ENCODE measurements at regions not wholly inside any gene's neighbourhood (a gene's known extent, or its start where the extent isn't known, plus 50 kb on each side); places are given as distances from the start of the nearest gene placed in this dataset.

DNA sequence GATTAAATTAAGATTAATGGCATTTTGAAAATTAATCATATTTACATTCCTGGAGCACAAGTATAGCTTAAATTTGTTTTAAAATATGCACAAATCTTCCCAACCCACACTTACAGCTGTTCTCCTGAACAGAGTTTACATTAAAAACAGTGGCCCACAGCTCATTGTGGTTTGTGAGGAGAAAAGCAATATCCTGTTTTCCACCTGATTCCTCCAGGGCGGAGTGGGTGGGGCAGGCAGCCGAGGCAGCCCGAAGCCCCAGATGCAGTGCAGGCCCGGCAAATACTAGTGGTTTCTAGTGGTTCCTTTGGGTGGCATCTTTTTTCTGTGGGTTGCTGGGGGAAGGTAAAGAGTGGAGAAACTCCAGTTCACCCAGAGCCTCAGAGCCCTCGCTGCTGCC lies 280.8 kb downstream of the ARHGAP12 start:
- TF ChIP-seq, protein P1, sequence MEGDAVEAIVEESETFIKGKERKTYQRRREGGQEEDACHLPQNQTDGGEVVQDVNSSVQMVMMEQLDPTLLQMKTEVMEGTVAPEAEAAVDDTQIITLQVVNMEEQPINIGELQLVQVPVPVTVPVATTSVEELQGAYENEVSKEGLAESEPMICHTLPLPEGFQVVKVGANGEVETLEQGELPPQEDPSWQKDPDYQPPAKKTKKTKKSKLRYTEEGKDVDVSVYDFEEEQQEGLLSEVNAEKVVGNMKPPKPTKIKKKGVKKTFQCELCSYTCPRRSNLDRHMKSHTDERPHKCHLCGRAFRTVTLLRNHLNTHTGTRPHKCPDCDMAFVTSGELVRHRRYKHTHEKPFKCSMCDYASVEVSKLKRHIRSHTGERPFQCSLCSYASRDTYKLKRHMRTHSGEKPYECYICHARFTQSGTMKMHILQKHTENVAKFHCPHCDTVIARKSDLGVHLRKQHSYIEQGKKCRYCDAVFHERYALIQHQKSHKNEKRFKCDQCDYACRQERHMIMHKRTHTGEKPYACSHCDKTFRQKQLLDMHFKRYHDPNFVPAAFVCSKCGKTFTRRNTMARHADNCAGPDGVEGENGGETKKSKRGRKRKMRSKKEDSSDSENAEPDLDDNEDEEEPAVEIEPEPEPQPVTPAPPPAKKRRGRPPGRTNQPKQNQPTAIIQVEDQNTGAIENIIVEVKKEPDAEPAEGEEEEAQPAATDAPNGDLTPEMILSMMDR (IDR thresholded peaks at IDR 0.05): no peak
- no peak for TF ChIP-seq SIN3A (IDR thresholded peaks at IDR 0.05; ENCODE audit: borderline replicate concordance, insufficient read depth, low read depth, low read length)
